Smooth muscle cell (in vitro differentiated cells): ENCODE measurements at regions not wholly inside any gene's neighbourhood (a gene's known extent, or its start where the extent isn't known, plus 50 kb on each side); places are given as distances from the start of the nearest gene placed in this dataset.

Experiments used
- DNase-seq: peaks from one replicate; lab custom pipeline; 2025; ENCODE audit not compliant: unreplicated experiment; lab: John Stamatoyannopoulos, UW
- H2AFZ ChIP-seq: fragments of 200-600 bp; sonication (generic); 2 replicates; pipeline ENCODE4 v1.6.0; 2016; ENCODE audit warnings: antibody characterized with exemption, low read depth, mild to moderate bottlenecking
- H3F3A ChIP-seq: fragments of 200-600 bp; sonication (generic); 2 replicates; pipeline ENCODE4 v1.6.0; 2017; ENCODE audit warnings: antibody characterized with exemption, low read depth
- H3K27ac ChIP-seq: fragments of 200-600 bp; sonication (generic); 2 replicates; pipeline ENCODE4 v1.5.1; 2016; ENCODE audit warnings: low read depth, mild to moderate bottlenecking
- H3K27me3 ChIP-seq: fragments of 200-600 bp; sonication (generic); 2 replicates; pipeline ENCODE4 v1.6.1; 2016; ENCODE audit warnings: low read depth, mild to moderate bottlenecking
- H3K36me3 ChIP-seq: fragments of 200-600 bp; sonication (generic); 2 replicates; pipeline ENCODE4 v1.5.1; 2016; ENCODE audit warnings: low read depth
- H3K4me1 ChIP-seq: fragments of 200-600 bp; sonication (generic); 2 replicates; pipeline ENCODE4 v1.5.1; 2016; ENCODE audit warnings: low read depth
- H3K4me2 ChIP-seq: fragments of 200-600 bp; sonication (generic); 2 replicates; pipeline ENCODE4 v1.6.0; 2016; ENCODE audit warnings: mild to moderate bottlenecking
- H3K4me3 ChIP-seq: fragments of 200-600 bp; sonication (generic); 2 replicates; pipeline ENCODE4 v1.5.1; 2016; ENCODE audit warnings: mild to moderate bottlenecking
- H3K79me2 ChIP-seq: fragments of 200-600 bp; sonication (generic); 2 replicates; pipeline ENCODE4 v1.6.0; 2016; ENCODE audit warnings: low read depth, mild to moderate bottlenecking
- H3K9ac ChIP-seq: fragments of 200-600 bp; sonication (generic); 2 replicates; pipeline ENCODE4 v1.6.0; 2016; ENCODE audit warnings: low read depth
- H3K9me3 ChIP-seq: fragments of 200-600 bp; sonication (generic); replicated peaks from 2 replicates; pipeline ENCODE4 v1.5.1; 2016; ENCODE audit warnings: low read depth
- H4K20me1 ChIP-seq: fragments of 200-600 bp; sonication (generic); 2 replicates; pipeline ENCODE4 v1.6.0; 2016; ENCODE audit warnings: low read depth
- WGBS: methylation state at CpG from one replicate; pipeline ENCODE4 v1.1.7; 2016; ENCODE audit warnings: low lambda C conversion rate; 5-methylcytosine and 5-hydroxymethylcytosine counted together
- TF ChIP-seq, protein P1 (sequence below): fragments of 200-600 bp; sonication (generic); IDR thresholded peaks from 2 replicates; pipeline ENCODE4 v1.5.1; 2017; ENCODE audit warnings: borderline replicate concordance, mild to moderate bottlenecking, antibody characterized with exemption; ENCODE audit not compliant: insufficient read depth, poor library complexity, severe bottlenecking

DNA sequence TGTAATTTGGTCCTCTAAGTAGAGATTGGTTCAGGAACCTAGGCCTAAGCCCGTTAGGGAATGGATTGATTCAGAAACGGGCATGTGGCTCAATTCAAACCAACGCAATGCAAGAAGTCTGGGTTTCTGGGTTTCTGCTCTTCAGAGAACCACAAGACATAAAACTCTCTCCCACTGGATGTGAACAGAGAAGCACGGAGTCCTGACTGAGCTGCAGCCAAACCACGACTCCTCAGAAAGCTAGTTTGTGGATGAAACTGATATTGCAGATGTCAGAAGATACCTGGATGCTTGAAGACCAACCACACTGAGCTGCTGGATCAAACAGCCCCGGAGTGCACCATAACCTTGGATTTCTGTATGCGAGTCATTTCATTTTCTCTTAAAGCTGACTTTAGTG, 50.0 kb downstream of the SOD2 start:
- H3K4me1 ChIP-seq = no peaks in the 10 kb centered on the region
- no peak overlapping the region for H2AFZ ChIP-seq
- H3K9me3 ChIP-seq = no peaks in the 10 kb centered on the region
- no peak for DNase-seq
- no peaks in the 10 kb centered on the region for H3K79me2 ChIP-seq
- H3K4me2 ChIP-seq = no peak overlapping the region
- no peak overlapping the region for H3K9ac ChIP-seq
- H3K27me3 ChIP-seq = no peaks in the 10 kb centered on the region
- H3F3A ChIP-seq = no peaks in the 10 kb centered on the region
- 94% methylated on average over 7 of the region's 7 CpGs for WGBS
- no peak overlapping the region for H3K27ac ChIP-seq
- no peaks in the 10 kb centered on the region for H4K20me1 ChIP-seq
- H3K36me3 ChIP-seq = no peaks in the 10 kb centered on the region
- H3K4me3 ChIP-seq = no peak overlapping the region
- TF ChIP-seq, protein P1, sequence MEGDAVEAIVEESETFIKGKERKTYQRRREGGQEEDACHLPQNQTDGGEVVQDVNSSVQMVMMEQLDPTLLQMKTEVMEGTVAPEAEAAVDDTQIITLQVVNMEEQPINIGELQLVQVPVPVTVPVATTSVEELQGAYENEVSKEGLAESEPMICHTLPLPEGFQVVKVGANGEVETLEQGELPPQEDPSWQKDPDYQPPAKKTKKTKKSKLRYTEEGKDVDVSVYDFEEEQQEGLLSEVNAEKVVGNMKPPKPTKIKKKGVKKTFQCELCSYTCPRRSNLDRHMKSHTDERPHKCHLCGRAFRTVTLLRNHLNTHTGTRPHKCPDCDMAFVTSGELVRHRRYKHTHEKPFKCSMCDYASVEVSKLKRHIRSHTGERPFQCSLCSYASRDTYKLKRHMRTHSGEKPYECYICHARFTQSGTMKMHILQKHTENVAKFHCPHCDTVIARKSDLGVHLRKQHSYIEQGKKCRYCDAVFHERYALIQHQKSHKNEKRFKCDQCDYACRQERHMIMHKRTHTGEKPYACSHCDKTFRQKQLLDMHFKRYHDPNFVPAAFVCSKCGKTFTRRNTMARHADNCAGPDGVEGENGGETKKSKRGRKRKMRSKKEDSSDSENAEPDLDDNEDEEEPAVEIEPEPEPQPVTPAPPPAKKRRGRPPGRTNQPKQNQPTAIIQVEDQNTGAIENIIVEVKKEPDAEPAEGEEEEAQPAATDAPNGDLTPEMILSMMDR = no peak

DNA sequence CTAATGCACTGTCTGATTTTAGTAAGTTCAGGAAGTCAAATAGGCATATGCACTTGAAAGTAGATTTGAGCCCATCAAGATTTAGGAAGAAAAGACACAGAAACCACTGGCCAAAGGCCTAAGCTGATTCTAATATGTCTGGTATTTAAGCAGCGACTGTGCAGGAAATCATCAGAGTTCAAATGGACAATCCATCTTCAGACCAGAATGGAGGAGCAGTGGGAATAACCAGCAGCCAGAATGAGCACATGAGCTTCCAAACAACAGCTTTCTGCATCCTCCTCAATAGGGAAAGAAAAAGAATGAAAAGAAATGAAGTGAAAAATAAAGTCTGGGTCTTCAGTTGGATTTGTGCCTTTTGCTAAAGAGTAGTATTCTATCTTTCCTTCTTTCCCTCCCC, 50.6 kb downstream of the SOD2 start:
- no peak overlapping the region for H3K4me2 ChIP-seq
- no peak overlapping the region for H2AFZ ChIP-seq
- no peaks in the 10 kb centered on the region for H3K4me1 ChIP-seq
- no peaks in the 10 kb centered on the region for H3K79me2 ChIP-seq
- TF ChIP-seq, protein P1 = no peak
- H3K27me3 ChIP-seq = no peaks in the 10 kb centered on the region
- H3K9ac ChIP-seq = no peak overlapping the region
- DNase-seq = no peak
- 83% methylated on average over 1 of the region's 1 CpG for WGBS
- no peaks in the 10 kb centered on the region for H3F3A ChIP-seq
- H3K9me3 ChIP-seq = no peaks in the 10 kb centered on the region
- H3K36me3 ChIP-seq = no peaks in the 10 kb centered on the region
- H4K20me1 ChIP-seq = no peaks in the 10 kb centered on the region
- H3K4me3 ChIP-seq = no peak overlapping the region
- no peak overlapping the region for H3K27ac ChIP-seq

DNA sequence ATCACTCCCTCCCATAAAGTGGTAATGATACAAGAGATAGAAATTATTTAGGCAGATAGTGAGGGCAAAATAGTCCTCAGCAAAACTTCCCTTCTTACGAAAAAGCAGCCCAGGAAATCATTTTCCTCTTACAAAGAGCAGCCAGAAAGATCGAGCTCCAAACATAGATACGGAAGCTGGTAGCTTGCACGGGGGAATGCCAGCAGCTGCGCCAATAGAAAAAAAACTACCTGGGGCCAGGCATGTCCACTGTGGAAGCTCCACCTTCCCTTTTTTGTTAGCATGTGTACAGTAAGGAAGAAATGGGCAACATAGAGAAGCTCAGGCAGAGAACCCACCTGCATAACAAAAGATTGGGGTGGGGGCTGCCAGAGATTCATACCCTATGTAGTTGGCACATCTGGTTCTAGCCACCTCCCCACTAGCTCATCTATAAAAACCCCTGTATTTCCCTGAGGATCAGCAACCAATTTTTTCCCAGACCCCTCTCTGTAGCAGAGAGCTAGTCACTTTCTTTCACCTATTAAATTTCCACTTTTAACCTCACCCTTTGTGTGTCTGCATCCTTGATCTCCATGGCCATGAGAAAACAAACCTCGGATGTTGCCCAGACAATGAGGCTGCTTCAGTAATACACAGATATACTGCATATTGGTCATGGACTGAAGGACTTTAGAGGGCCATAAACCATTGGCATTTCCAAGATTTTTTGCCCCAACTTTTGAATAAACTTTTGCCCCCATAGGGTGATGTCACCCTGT, 52.1 kb downstream of the SOD2 start:
- H3K4me2 ChIP-seq = no peak overlapping the region
- TF ChIP-seq, protein P1 = no peak
- no peak overlapping the region for H2AFZ ChIP-seq
- no peaks in the 10 kb centered on the region for H3K9me3 ChIP-seq
- H4K20me1 ChIP-seq = no peaks in the 10 kb centered on the region
- H3K4me3 ChIP-seq = no peak overlapping the region
- no peaks in the 10 kb centered on the region for H3K79me2 ChIP-seq
- H3K27me3 ChIP-seq = no peaks in the 10 kb centered on the region
- 96% methylated on average over 6 of the region's 6 CpGs for WGBS
- no peaks in the 10 kb centered on the region for H3K4me1 ChIP-seq
- DNase-seq = no peak
- no peaks in the 10 kb centered on the region for H3F3A ChIP-seq
- no peak overlapping the region for H3K27ac ChIP-seq
- no peaks in the 10 kb centered on the region for H3K36me3 ChIP-seq
- no peak overlapping the region for H3K9ac ChIP-seq

DNA sequence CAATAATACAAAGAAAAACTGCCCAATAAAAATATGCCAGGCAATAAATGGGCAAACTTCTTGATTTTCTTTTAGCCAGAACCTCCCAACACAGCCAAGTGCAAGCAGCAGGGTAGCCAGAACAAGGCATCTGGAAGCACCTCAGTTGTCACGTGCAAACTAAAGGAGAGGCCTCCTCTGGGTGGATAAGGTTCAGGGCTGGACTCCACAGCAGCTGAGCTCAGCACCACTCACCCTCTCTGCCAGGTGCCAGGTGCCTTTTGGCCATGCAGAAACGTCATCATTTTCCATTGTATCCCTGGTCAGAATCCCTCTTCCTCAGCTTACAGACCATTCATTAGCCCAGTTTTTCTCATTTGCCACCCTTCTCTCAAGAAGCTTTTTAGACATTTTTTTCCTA, 52.7 kb downstream of the SOD2 start:
- Histone ChIP-seq H3K4me3 (no peak overlapping the region), H2AFZ (no peak overlapping the region), H3K9me3 (no peaks in the 10 kb centered on the region), H3K4me1 (no peaks in the 10 kb centered on the region), H3K4me2 (no peak overlapping the region), H3K27me3 (no peaks in the 10 kb centered on the region), H3K9ac (no peak overlapping the region), H3F3A (no peaks in the 10 kb centered on the region), H4K20me1 (no peaks in the 10 kb centered on the region), H3K27ac (no peak overlapping the region), H3K79me2 (no peaks in the 10 kb centered on the region), H3K36me3 (no peaks in the 10 kb centered on the region)
- DNase-seq = no peak
- TF ChIP-seq, protein P1 = no peak
- WGBS = 72% methylated on average over 2 of the region's 2 CpGs
